ENCODE measurements at regions not wholly inside any gene's neighbourhood (a gene's known extent, or its start where the extent isn't known, plus 50 kb on each side); places are given as distances from the start of the nearest gene placed in this dataset.

- Histone ChIP-seq H3K27ac (ENCODE audit: low read depth, low read length) (no peak overlapping the region), H3K9me3 (ENCODE audit: insufficient read depth in 2 of 2, low read depth in 1 of 2, low read length in 1 of 2) (no peaks in the 10 kb centered on the region), H3K27me3 (replicated peaks in 1 of 4; ENCODE audit: control insufficient read depth in 3 of 4, extremely low read depth in 1 of 4, insufficient read depth in 3 of 4, low read length in 3 of 4) (no peaks in the 10 kb centered on the region), H3K4me1 (replicated peaks in 1 of 4; ENCODE audit: control insufficient read depth in 3 of 4, insufficient read depth in 4 of 4, low read length in 3 of 4) (peaks cover 7 to 14% (median 8%) of the 10 kb centered on the region in 4 experiments), H4K91ac (replicated peaks; ENCODE audit: insufficient read length, low read length) (no peak overlapping the region), H3K79me2 (ENCODE audit: control insufficient read depth in 1 of 2, insufficient read depth in 2 of 2, low read length in 2 of 2) (no peaks in the 10 kb centered on the region), H3K18ac (ENCODE audit: extremely low read depth, low read length) (no peak overlapping the region), H2BK15ac (ENCODE audit: low read length) (no peak overlapping the region), H2AK5ac (ENCODE audit: low read depth, low read length) (no peak overlapping the region), H4K20me1 (replicated peaks in 1 of 2; ENCODE audit: control insufficient read depth in 1 of 2, insufficient read depth in 2 of 2, low read length in 2 of 2) (no peaks in the 10 kb centered on the region), H3K56ac (replicated peaks; ENCODE audit: insufficient read length, low read depth, low read length) (no peak overlapping the region), H3K23ac (ENCODE audit: insufficient read length) (no peak overlapping the region), H2BK20ac (ENCODE audit: low read length) (no peak overlapping the region), H3K9ac (replicated peaks in 1 of 4; ENCODE audit: extremely low read depth in 1 of 4, low read depth in 3 of 4, low read length in 3 of 4) (no peak overlapping the region), H2AFZ (ENCODE audit: low read length) (no peak overlapping the region), H3K4me2 (ENCODE audit: insufficient read depth in 1 of 2, low read depth in 2 of 2, low read length in 2 of 2) (no peak overlapping the region), H3K79me1 (ENCODE audit: low read depth, low read length) (no peaks in the 10 kb centered on the region), H4K5ac (ENCODE audit: insufficient read length, low read depth, low read length) (no peak overlapping the region), H2BK12ac (ENCODE audit: low read depth, low read length) (no peak overlapping the region), H2BK5ac (ENCODE audit: low read depth, low read length) (no peak overlapping the region), H3K36me3 (ENCODE audit: control insufficient read depth in 2 of 4, insufficient read depth in 4 of 4, low read length in 3 of 4) (no peaks in the 10 kb centered on the region), H3K23me2 (ENCODE audit: low read depth, low read length) (peaks cover 2% of the 10 kb centered on the region; the same call in 1 of the 2 replicates), H3K14ac (ENCODE audit: insufficient read length) (no peak overlapping the region), H3K4ac (replicated peaks; ENCODE audit: insufficient read length, low read depth, low read length) (no peak overlapping the region), H4K8ac (ENCODE audit: extremely low read depth, insufficient read depth, low read length) (no peak overlapping the region), H3K4me3 (ENCODE audit: extremely low read depth in 1 of 4, insufficient read depth in 2 of 4, low read depth in 3 of 4, low read length in 4 of 4) (no peak overlapping the region), H2BK120ac (replicated peaks; ENCODE audit: low read depth, low read length) (no peak overlapping the region)
- peak in 1 of 2 experiments; percentile 32; a peak in 2 of 4 replicates for TF ChIP-seq RAD21 (IDR thresholded peaks at IDR 0.05 in 1 of 2, conservative IDR thresholded peaks at IDR 0.05 in 1 of 2; ENCODE audit: low read depth in 2 of 2, low read length in 2 of 2)
- no peak for TF ChIP-seq SP1 (IDR thresholded peaks at IDR 0.05; ENCODE audit: low read depth, low read length)
- TF ChIP-seq, protein P1, sequence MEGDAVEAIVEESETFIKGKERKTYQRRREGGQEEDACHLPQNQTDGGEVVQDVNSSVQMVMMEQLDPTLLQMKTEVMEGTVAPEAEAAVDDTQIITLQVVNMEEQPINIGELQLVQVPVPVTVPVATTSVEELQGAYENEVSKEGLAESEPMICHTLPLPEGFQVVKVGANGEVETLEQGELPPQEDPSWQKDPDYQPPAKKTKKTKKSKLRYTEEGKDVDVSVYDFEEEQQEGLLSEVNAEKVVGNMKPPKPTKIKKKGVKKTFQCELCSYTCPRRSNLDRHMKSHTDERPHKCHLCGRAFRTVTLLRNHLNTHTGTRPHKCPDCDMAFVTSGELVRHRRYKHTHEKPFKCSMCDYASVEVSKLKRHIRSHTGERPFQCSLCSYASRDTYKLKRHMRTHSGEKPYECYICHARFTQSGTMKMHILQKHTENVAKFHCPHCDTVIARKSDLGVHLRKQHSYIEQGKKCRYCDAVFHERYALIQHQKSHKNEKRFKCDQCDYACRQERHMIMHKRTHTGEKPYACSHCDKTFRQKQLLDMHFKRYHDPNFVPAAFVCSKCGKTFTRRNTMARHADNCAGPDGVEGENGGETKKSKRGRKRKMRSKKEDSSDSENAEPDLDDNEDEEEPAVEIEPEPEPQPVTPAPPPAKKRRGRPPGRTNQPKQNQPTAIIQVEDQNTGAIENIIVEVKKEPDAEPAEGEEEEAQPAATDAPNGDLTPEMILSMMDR (IDR thresholded peaks at IDR 0.05; ENCODE audit: control extremely low read depth in 1 of 3, insufficient read depth in 1 of 3, low read depth in 1 of 3, low read length in 3 of 3), result peak in 2 of 3 experiments; percentile 15 to 38; a peak in 1 of 4 replicates
- peak; percentile 88 for TF ChIP-seq TEAD4 (IDR thresholded peaks at IDR 0.05; ENCODE audit: low read depth, low read length)
- CTCF ChIA-PET (ENCODE audit: partially characterized antibody), result interaction anchor here (0.6 to 3.6 kb wide), 18 partner anchors 9 to 348 kb away, joined by 3 to 14 read pairs (median 5); no protein-coding TSS in a partner anchor
- 59% methylated on average over 2 of the region's 2 CpGs; no CpG with 5 or more reads in 1 of the 2 experiments for WGBS, 2 experiments (ENCODE audit: extremely low coverage in 1 of 2, insufficient coverage in 1 of 2, insufficient read length in 1 of 2, insufficient replicate concordance in 2 of 2, low coverage in 1 of 2, low lambda C conversion rate in 2 of 2, missing lambda C conversion rate in 1 of 2)
- POLR2A ChIA-PET (ENCODE audit: partially characterized antibody), result no interaction called here
- no peak for FAIRE-seq
- no peak for DNase-seq (ENCODE audit: low read depth in 1 of 2, low spot score in 2 of 2)
Measured at GRCh38 chr16:73176577-73177013, 128.7 kb upstream of the ZFHX3 start.

Measured in H1 (cell line).